ENCODE measurements at regions not wholly inside any gene's neighbourhood (a gene's known extent, or its start where the extent isn't known, plus 50 kb on each side); places are given as distances from the start of the nearest gene placed in this dataset.

GRCh38 chr2:19649142-19649541 lies 252.6 kb downstream of the TTC32 start:
- TF ChIP-seq CTCF (conservative IDR thresholded peaks at IDR 0.05; ENCODE audit: low read depth, low read length) (no peak), EZH2 (IDR thresholded peaks at IDR 0.05; ENCODE audit: borderline replicate concordance, low read depth, low read length, poor library complexity, severe bottlenecking) (no peak)
- Histone ChIP-seq H3K27me3 (replicated peaks; ENCODE audit: insufficient read depth, low read depth, low read length, poor library complexity) (peaks cover 19% of the 10 kb centered on the region), H3K4me3 (ENCODE audit: low read depth, low read length, poor library complexity, severe bottlenecking) (no peak overlapping the region), H3K9me3 (ENCODE audit: low read depth, low read length, poor library complexity, severe bottlenecking) (no peaks in the 10 kb centered on the region), H3K4me1 (ENCODE audit: insufficient read depth, low read length, poor library complexity, severe bottlenecking) (no peaks in the 10 kb centered on the region), H3K27ac (ENCODE audit: low read depth, low read length, poor library complexity, severe bottlenecking) (no peak overlapping the region), H3K36me3 (ENCODE audit: insufficient read depth, low read length, poor library complexity, severe bottlenecking) (no peaks in the 10 kb centered on the region)
- DNase-seq (ENCODE audit: low spot score) = no peak
- ChIA-PET CTCF (no interaction called here), POLR2A (ENCODE audit: low non-redundant PET) (no interaction called here)
- intact Hi-C loops (cut with micrococcal nuclease; ENCODE audit: unreplicated experiment) = no loop called here
- BruUV-seq (replicated peaks) = no TSS peak

GRCh38 chr2:19648583-19648982 lies 253.2 kb downstream of the TTC32 start:
- H3K9me3 ChIP-seq (ENCODE audit: low read depth, low read length, poor library complexity, severe bottlenecking) = no peaks in the 10 kb centered on the region
- H3K27ac ChIP-seq (ENCODE audit: low read depth, low read length, poor library complexity, severe bottlenecking) = no peak overlapping the region
- BruUV-seq (replicated peaks) = no TSS peak
- POLR2A ChIA-PET (ENCODE audit: low non-redundant PET) = no interaction called here
- TF ChIP-seq CTCF (conservative IDR thresholded peaks at IDR 0.05; ENCODE audit: low read depth, low read length) (no peak), EZH2 (IDR thresholded peaks at IDR 0.05; ENCODE audit: borderline replicate concordance, low read depth, low read length, poor library complexity, severe bottlenecking) (no peak)
- H3K36me3 ChIP-seq (ENCODE audit: insufficient read depth, low read length, poor library complexity, severe bottlenecking) = no peaks in the 10 kb centered on the region
- H3K4me3 ChIP-seq (ENCODE audit: low read depth, low read length, poor library complexity, severe bottlenecking) = no peak overlapping the region
- no peak for DNase-seq (ENCODE audit: low spot score)
- no peaks in the 10 kb centered on the region for H3K4me1 ChIP-seq (ENCODE audit: insufficient read depth, low read length, poor library complexity, severe bottlenecking)
- intact Hi-C loops (cut with micrococcal nuclease; ENCODE audit: unreplicated experiment) = no loop called here
- CTCF ChIA-PET = no interaction called here
- H3K27me3 ChIP-seq (replicated peaks; ENCODE audit: insufficient read depth, low read depth, low read length, poor library complexity) = peaks cover 19% of the 10 kb centered on the region

DNA sequence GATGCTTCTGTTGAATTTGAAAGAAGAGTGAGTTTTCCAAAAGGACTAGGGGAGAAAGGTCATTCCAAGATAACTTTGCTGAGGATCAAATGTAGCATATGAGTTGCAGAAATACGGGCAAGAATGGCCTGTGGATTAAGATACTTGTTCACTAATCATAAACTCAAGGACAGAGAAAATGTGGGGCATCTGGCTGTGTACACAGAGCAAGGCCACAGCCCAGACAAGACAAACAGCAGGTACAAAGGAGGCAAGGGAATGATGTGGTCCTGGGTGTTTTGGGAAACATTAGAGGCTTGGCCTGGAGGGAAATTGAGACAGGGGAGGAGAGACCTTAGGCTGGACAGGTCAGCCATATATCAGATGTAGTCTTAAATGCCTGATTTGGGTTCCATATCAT lies 254.8 kb downstream of the TTC32 start:
- intact Hi-C loops (cut with micrococcal nuclease; ENCODE audit: unreplicated experiment) = no loop called here
- BruUV-seq (replicated peaks) = no TSS peak
- Histone ChIP-seq H3K4me1 (ENCODE audit: insufficient read depth, low read length, poor library complexity, severe bottlenecking) (no peaks in the 10 kb centered on the region), H3K4me3 (ENCODE audit: low read depth, low read length, poor library complexity, severe bottlenecking) (no peak overlapping the region), H3K9me3 (ENCODE audit: low read depth, low read length, poor library complexity, severe bottlenecking) (no peaks in the 10 kb centered on the region), H3K27me3 (replicated peaks; ENCODE audit: insufficient read depth, low read depth, low read length, poor library complexity) (peaks cover 18% of the 10 kb centered on the region), H3K27ac (ENCODE audit: low read depth, low read length, poor library complexity, severe bottlenecking) (no peak overlapping the region), H3K36me3 (ENCODE audit: insufficient read depth, low read length, poor library complexity, severe bottlenecking) (no peaks in the 10 kb centered on the region)
- CTCF ChIA-PET = no interaction called here
- DNase-seq (ENCODE audit: low spot score) = no peak
- TF ChIP-seq EZH2 (IDR thresholded peaks at IDR 0.05; ENCODE audit: borderline replicate concordance, low read depth, low read length, poor library complexity, severe bottlenecking) (no peak), CTCF (conservative IDR thresholded peaks at IDR 0.05; ENCODE audit: low read depth, low read length) (no peak)
- POLR2A ChIA-PET (ENCODE audit: low non-redundant PET) = no interaction called here
